ENCODE measurements at regions not wholly inside any gene's neighbourhood (a gene's known extent, or its start where the extent isn't known, plus 50 kb on each side); places are given as distances from the start of the nearest gene placed in this dataset.

GRCh38 chr18:51861046-51861445 is 479.0 kb upstream of the DCC start:
- Histone ChIP-seq H3K9me3 (replicated peaks; ENCODE audit: control insufficient read depth, insufficient read depth, low read length) (no peaks in the 10 kb centered on the region; the same call in 2 of the 3 replicates), H3K4me2 (ENCODE audit: control insufficient read depth, insufficient read depth) (no peak overlapping the region), H3K9ac (ENCODE audit: control insufficient read depth, insufficient read depth, low read length) (no peak overlapping the region), H2AFZ (ENCODE audit: control insufficient read depth, low read depth, low read length) (no peak overlapping the region), H3K27ac (ENCODE audit: control insufficient read depth, insufficient read depth) (no peak overlapping the region), H3K4me1 (ENCODE audit: control insufficient read depth, insufficient read depth, low read length) (no peaks in the 10 kb centered on the region), H3K79me2 (ENCODE audit: control insufficient read depth, insufficient read depth, low read length) (no peaks in the 10 kb centered on the region), H4K20me1 (ENCODE audit: control insufficient read depth, insufficient read depth) (no peaks in the 10 kb centered on the region), H3K4me3 (no peak overlapping the region), H3K27me3 (replicated peaks in 1 of 2; ENCODE audit: control insufficient read depth in 2 of 2, insufficient read depth in 2 of 2, low read length in 1 of 2) (no peaks in the 10 kb centered on the region), H3K36me3 (ENCODE audit: control insufficient read depth in 2 of 2, insufficient read depth in 2 of 2, low read length in 1 of 2) (no peaks in the 10 kb centered on the region)
- 2% methylated on average over 2 of the region's 2 CpGs for WGBS (ENCODE audit: insufficient coverage, insufficient replicate concordance, low lambda C conversion rate, missing lambda C conversion rate)
- TF ChIP-seq RB1 (IDR thresholded peaks at IDR 0.05; ENCODE audit: borderline replicate concordance) = no peak
- CTCF ChIA-PET = no interaction called here
- no TSS peak for BruUV-seq (replicated peaks)
- intact Hi-C loops (cut with micrococcal nuclease; ENCODE audit: unreplicated experiment) (no loop called here), in situ Hi-C loops (cut with MboI) (no loop called here)
- no peak for DNase-seq (ENCODE audit: low read depth, low spot score)
- RAD21 ChIA-PET (ENCODE audit: unreplicated experiment) = interaction anchor here (0.7 kb wide), 1 partner anchor 1305 kb away, joined by 3 read pairs; no protein-coding TSS in a partner anchor
- SMC1A ChIA-PET (ENCODE audit: uncharacterized antibody, unreplicated experiment) = interaction anchor here (1.0 kb wide), 1 partner anchor 109 kb away, joined by 3 read pairs; no protein-coding TSS in a partner anchor
- FAIRE-seq = no peak
- ATAC-seq = no peak
- POLR2A ChIA-PET = no interaction called here

GRCh38 chr18:51862051-51862715 is 477.8 kb upstream of the DCC start:
- BruUV-seq (replicated peaks) = no TSS peak
- no peaks in the 10 kb centered on the region for H3K27me3 ChIP-seq (replicated peaks in 1 of 2; ENCODE audit: control insufficient read depth in 2 of 2, insufficient read depth in 2 of 2, low read length in 1 of 2)
- ChIA-PET SMC1A (ENCODE audit: uncharacterized antibody, unreplicated experiment) (interaction anchor here (1.0 to 1.7 kb wide), 3 partner anchors 17 to 251 kb away, joined by 3 to 5 read pairs (median 4); no protein-coding TSS in a partner anchor), RAD21 (ENCODE audit: unreplicated experiment) (no interaction called here), CTCF (interaction anchor here (1.4 kb wide), 1 partner anchor 10 kb away, joined by 4 read pairs; no protein-coding TSS in a partner anchor), POLR2A (no interaction called here)
- no peaks in the 10 kb centered on the region for H3K79me2 ChIP-seq (ENCODE audit: control insufficient read depth, insufficient read depth, low read length)
- intact Hi-C loops (cut with micrococcal nuclease; ENCODE audit: unreplicated experiment) = no loop called here
- H3K4me2 ChIP-seq (ENCODE audit: control insufficient read depth, insufficient read depth) = no peak overlapping the region
- FAIRE-seq (no peak), ATAC-seq (no peak), DNase-seq (ENCODE audit: low read depth, low spot score) (no peak)
- H3K36me3 ChIP-seq (ENCODE audit: control insufficient read depth in 2 of 2, insufficient read depth in 2 of 2, low read length in 1 of 2) = no peaks in the 10 kb centered on the region
- in situ Hi-C loops (cut with MboI) = no loop called here
- no peaks in the 10 kb centered on the region; the same call in 2 of the 3 replicates for H3K9me3 ChIP-seq (replicated peaks; ENCODE audit: control insufficient read depth, insufficient read depth, low read length)
- no peak overlapping the region for H3K27ac ChIP-seq (ENCODE audit: control insufficient read depth, insufficient read depth)
- H3K9ac ChIP-seq (ENCODE audit: control insufficient read depth, insufficient read depth, low read length) = no peak overlapping the region
- WGBS (ENCODE audit: insufficient coverage, insufficient replicate concordance, low lambda C conversion rate, missing lambda C conversion rate) = under 1% methylated on average over 4 of the region's 4 CpGs
- H4K20me1 ChIP-seq (ENCODE audit: control insufficient read depth, insufficient read depth) = no peaks in the 10 kb centered on the region
- H3K4me1 ChIP-seq (ENCODE audit: control insufficient read depth, insufficient read depth, low read length) = no peaks in the 10 kb centered on the region
- H2AFZ ChIP-seq (ENCODE audit: control insufficient read depth, low read depth, low read length) = no peak overlapping the region
- H3K4me3 ChIP-seq = no peak overlapping the region
- TF ChIP-seq BCL11A (IDR thresholded peaks at IDR 0.05; ENCODE audit: low read depth, low read length) (no peak), SUPT20H (IDR thresholded peaks at IDR 0.05; ENCODE audit: borderline replicate concordance, control insufficient read depth, low read depth, low read length) (no peak), TCF3 (IDR thresholded peaks at IDR 0.05; ENCODE audit: borderline replicate concordance, insufficient read depth, low read depth, low read length) (no peak), MYC (IDR thresholded peaks at IDR 0.05; ENCODE audit: insufficient read depth, insufficient read length, insufficient replicate concordance, low read length, severe bottlenecking) (no peak), POLR2AphosphoS2 (IDR thresholded peaks at IDR 0.05; ENCODE audit: low read depth, low read length) (no peak), RUNX3 (IDR thresholded peaks at IDR 0.05; ENCODE audit: low read length) (no peak), SIN3A (IDR thresholded peaks at IDR 0.05; ENCODE audit: low read depth, low read length) (no peak), IKZF1 (conservative IDR thresholded peaks at IDR 0.05) (no peak)
- TF ChIP-seq, protein P1, sequence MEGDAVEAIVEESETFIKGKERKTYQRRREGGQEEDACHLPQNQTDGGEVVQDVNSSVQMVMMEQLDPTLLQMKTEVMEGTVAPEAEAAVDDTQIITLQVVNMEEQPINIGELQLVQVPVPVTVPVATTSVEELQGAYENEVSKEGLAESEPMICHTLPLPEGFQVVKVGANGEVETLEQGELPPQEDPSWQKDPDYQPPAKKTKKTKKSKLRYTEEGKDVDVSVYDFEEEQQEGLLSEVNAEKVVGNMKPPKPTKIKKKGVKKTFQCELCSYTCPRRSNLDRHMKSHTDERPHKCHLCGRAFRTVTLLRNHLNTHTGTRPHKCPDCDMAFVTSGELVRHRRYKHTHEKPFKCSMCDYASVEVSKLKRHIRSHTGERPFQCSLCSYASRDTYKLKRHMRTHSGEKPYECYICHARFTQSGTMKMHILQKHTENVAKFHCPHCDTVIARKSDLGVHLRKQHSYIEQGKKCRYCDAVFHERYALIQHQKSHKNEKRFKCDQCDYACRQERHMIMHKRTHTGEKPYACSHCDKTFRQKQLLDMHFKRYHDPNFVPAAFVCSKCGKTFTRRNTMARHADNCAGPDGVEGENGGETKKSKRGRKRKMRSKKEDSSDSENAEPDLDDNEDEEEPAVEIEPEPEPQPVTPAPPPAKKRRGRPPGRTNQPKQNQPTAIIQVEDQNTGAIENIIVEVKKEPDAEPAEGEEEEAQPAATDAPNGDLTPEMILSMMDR (IDR thresholded peaks at IDR 0.05 in 2 of 3, conservative IDR thresholded peaks at IDR 0.05 in 1 of 3; ENCODE audit: control insufficient read depth in 2 of 3, extremely low read depth in 1 of 3, insufficient read depth in 1 of 3, low read depth in 3 of 3, low read length in 3 of 3) = no peak
- TF ChIP-seq, protein P2, sequence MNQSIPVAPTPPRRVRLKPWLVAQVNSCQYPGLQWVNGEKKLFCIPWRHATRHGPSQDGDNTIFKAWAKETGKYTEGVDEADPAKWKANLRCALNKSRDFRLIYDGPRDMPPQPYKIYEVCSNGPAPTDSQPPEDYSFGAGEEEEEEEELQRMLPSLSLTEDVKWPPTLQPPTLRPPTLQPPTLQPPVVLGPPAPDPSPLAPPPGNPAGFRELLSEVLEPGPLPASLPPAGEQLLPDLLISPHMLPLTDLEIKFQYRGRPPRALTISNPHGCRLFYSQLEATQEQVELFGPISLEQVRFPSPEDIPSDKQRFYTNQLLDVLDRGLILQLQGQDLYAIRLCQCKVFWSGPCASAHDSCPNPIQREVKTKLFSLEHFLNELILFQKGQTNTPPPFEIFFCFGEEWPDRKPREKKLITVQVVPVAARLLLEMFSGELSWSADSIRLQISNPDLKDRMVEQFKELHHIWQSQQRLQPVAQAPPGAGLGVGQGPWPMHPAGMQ (IDR thresholded peaks at IDR 0.05; ENCODE audit: borderline replicate concordance) = no peak

Data from GM12878 (cell line).